Esophagus muscularis mucosa (tissue), 4 donors: ENCODE measurements at regions not wholly inside any gene's neighbourhood (a gene's known extent, or its start where the extent isn't known, plus 50 kb on each side); places are given as distances from the start of the nearest gene placed in this dataset.
A peak's percentile ranks its signal among the peaks of the same experiment; 100 is the strongest.

ENCODE experiments used
- DNase-seq: peaks from one replicate; pipeline ENCODE4 v3.0.0-alpha.2; 2017; ENCODE audit errors: extremely low spot score
- H3K27ac ChIP-seq, 4 donors: fragments of 200-600 bp; sonication (generic); replicated peaks in 1 of 4; 1 replicate in 3 of 4; 2 replicates in 1 of 4; pipeline ENCODE4 v1.5.1; 2016 to 2019; ENCODE audit warnings: mild to moderate bottlenecking in 1 of 4
- H3K27me3 ChIP-seq, 4 donors: fragments of 200-600 bp; sonication (generic); one replicate each; pipeline versions ENCODE4 v1.5.1 to v1.6.0; 2016 to 2019
- H3K36me3 ChIP-seq, 4 donors: fragments of 200-600 bp; sonication (generic); one replicate each; pipeline ENCODE4 v1.5.1; 2016 to 2019
- H3K4me1 ChIP-seq, 4 donors: fragments of 200-600 bp; sonication (generic); one replicate each; pipeline ENCODE4 v1.5.1; 2016 to 2019
- H3K4me3 ChIP-seq, 4 donors: fragments of 200-600 bp; sonication (generic); 1 replicate in 2 of 4; 2 replicates in 2 of 4; pipeline ENCODE4 v1.5.1; 2016 to 2019; ENCODE audit warnings: mild to moderate bottlenecking in 4 of 4, moderate library complexity in 1 of 4
- H3K9me3 ChIP-seq, 4 donors: fragments of 200-600 bp; sonication (generic); 1 replicate in 3 of 4; 2 replicates in 1 of 4; pipeline ENCODE4 v1.5.1; 2016 to 2019
- EP300 ChIP-seq: sonication (generic); formaldehyde crosslinking; IDR thresholded peaks from one replicate; pipeline ENCODE4 v1.6.1; 2017; ENCODE audit warnings: antibody characterized with exemption
- POLR2A ChIP-seq: fragments of 450-650 bp; IDR thresholded peaks from one replicate; pipeline ENCODE4 v1.6.1; 2017; ENCODE audit warnings: antibody characterized with exemption, moderate library complexity, mild to moderate bottlenecking, low read depth
- POLR2AphosphoS5 ChIP-seq, 2 donors: sonication (generic); formaldehyde crosslinking; IDR thresholded peaks; one replicate each; pipeline ENCODE4 v1.6.1; 2017; ENCODE audit warnings: antibody characterized with exemption in 2 of 2
- WGBS: methylation state at CpG from one replicate; pipeline ENCODE4 v1.1.5; 2018; 5-methylcytosine and 5-hydroxymethylcytosine counted together
- intact Hi-C: fragments of 100-400 bp; cut with DNase I; formaldehyde crosslinking; loops from one replicate; pipeline ENCODE4 v1.15.1; 2023
- TF ChIP-seq, protein P1 (sequence below), 3 experiments: fragments of 200-600 bp in 2 of 3; fragments of 450-650 bp in 1 of 3; sonication (generic) in 2 of 3; IDR thresholded peaks; one replicate each; pipeline ENCODE4 v1.5.1; 2017 to 2019; ENCODE audit warnings: antibody characterized with exemption in 3 of 3, mild to moderate bottlenecking in 2 of 3, moderate library complexity in 1 of 3

- 58% methylated on average over 8 of the region's 8 CpGs for WGBS
- intact Hi-C loops = loop anchor here (5.0 kb wide), 1 partner anchor 355 kb away; no protein-coding TSS in a partner anchor
Observed at GRCh38 chr7:106792233-106792926, 72.7 kb upstream of the PIK3CG start.

DNA sequence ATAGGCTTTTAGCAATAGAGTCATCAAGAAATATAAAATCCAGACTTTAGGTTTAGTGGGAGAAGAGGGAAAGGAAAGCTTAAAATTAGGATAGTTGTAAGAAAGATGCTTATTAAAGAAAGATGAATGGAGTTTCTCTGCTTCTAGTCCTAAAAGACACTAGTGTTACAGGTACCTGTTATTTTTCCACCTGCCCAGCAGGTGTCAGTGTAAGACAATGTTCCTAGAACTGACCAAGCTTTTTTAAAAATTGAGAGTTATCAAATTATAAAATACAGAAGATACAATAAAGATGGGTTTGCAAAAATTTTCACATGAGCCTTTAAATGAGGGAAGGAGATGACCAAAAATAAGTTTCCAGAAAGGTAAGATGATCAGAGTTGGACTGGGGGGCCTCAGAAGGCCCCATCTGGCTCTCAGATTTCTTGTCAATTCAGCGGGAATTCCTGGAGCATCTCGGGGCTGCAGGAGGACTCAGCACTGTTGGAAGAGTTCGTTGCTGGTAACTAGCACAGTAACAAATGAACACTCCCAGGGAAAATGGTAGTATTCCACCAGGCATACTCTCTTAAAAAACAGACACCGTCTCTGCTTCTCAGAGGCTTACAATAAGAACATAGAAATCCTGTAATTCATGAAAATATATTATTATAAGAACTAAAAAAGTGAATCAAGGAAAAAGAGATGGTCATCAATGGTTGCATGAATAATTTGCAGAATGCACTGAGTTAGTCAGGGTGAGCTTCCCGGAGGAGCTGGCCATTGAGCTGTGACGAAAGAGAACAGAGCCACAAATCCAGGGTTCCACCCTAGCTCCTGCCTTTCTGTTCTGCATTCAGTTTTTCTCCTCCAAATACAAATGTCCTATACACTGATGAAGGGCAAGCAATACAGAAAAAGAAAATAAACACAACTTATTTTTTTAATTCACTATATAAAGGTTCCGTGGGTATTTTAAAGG is 71.8 kb upstream of the PIK3CG start:
- Histone ChIP-seq H3K4me1 (no peaks in the 10 kb centered on the region), H3K36me3 (no peaks in the 10 kb centered on the region), H3K9me3 (no peaks in the 10 kb centered on the region), H3K4me3 (no peak overlapping the region), H3K27me3 (no peaks in the 10 kb centered on the region), H3K27ac (no peak overlapping the region)
- intact Hi-C loops = loop anchor here (5.0 kb wide), 1 partner anchor 354 kb away; no protein-coding TSS in a partner anchor
- TF ChIP-seq POLR2AphosphoS5 (IDR thresholded peaks at IDR 0.05) (no peak), POLR2A (no peak), EP300 (no peak)
- TF ChIP-seq, protein P1, sequence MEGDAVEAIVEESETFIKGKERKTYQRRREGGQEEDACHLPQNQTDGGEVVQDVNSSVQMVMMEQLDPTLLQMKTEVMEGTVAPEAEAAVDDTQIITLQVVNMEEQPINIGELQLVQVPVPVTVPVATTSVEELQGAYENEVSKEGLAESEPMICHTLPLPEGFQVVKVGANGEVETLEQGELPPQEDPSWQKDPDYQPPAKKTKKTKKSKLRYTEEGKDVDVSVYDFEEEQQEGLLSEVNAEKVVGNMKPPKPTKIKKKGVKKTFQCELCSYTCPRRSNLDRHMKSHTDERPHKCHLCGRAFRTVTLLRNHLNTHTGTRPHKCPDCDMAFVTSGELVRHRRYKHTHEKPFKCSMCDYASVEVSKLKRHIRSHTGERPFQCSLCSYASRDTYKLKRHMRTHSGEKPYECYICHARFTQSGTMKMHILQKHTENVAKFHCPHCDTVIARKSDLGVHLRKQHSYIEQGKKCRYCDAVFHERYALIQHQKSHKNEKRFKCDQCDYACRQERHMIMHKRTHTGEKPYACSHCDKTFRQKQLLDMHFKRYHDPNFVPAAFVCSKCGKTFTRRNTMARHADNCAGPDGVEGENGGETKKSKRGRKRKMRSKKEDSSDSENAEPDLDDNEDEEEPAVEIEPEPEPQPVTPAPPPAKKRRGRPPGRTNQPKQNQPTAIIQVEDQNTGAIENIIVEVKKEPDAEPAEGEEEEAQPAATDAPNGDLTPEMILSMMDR (IDR thresholded peaks at IDR 0.05) = peak; percentile 40 to 52 (median 44)
- no peak for DNase-seq
- WGBS = 59% methylated on average over 7 of the region's 7 CpGs

More at GRCh38 chr7:106792233-106792926, 72.7 kb upstream of the PIK3CG start:
- TF ChIP-seq, protein P1 (IDR thresholded peaks at IDR 0.05) = no peak
- TF ChIP-seq POLR2A = no peak
- no peak for TF ChIP-seq POLR2AphosphoS5 (IDR thresholded peaks at IDR 0.05)
- TF ChIP-seq EP300 = no peak
- no peaks in the 10 kb centered on the region for H3K27me3 ChIP-seq
- no peak for DNase-seq
- H3K4me1 ChIP-seq = no peaks in the 10 kb centered on the region
- no peak overlapping the region for H3K27ac ChIP-seq
- no peak overlapping the region for H3K4me3 ChIP-seq
- no peaks in the 10 kb centered on the region for H3K9me3 ChIP-seq
- H3K36me3 ChIP-seq = no peaks in the 10 kb centered on the region

DNA sequence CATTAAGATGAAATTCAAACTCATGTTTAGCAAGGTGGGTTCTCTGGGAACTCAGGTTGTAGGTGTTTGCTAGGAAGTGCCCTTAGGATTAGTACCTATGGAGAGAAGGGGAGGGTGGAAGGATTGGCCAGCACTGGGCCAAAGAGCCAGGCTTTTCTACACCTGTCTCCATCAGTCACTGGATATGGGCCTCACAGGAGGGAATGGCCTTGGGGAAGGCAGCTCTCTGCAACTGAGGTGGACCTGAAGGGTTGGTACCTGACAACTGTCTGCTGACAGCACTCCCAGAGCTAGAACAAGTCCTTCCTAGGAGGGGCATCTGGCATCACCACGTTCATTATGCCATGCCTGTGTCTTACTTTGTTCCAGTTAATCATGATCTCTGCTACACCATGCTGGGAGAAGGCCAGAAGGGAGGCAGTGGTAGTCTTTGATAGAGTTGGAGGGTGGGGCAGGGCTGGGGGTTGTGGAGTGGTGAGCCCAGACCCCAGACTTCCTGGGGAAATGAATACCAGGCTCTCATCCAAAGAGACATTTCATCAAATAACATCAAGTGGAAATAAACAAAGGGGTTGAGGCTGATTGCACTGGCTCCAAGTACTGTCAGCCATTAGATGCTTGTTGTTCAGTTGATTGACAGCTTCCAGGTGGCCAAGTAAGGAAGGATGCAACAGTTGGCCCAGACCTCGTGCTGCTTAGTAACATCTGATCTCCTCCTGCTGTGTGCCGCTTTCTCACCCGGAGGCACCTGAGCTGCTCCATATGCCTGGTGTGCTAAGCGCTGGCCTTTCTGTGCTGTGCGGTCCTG is 70.6 kb upstream of the PIK3CG start:
- no peak for DNase-seq
- TF ChIP-seq POLR2A (no peak), POLR2AphosphoS5 (IDR thresholded peaks at IDR 0.05) (no peak), EP300 (no peak)
- TF ChIP-seq, protein P1 (IDR thresholded peaks at IDR 0.05) = no peak
- no peak overlapping the region for H3K27ac ChIP-seq
- intact Hi-C loops = loop anchor here (5.0 kb wide), 1 partner anchor 353 kb away; no protein-coding TSS in a partner anchor
- H3K27me3 ChIP-seq = no peaks in the 10 kb centered on the region
- H3K4me1 ChIP-seq = no peaks in the 10 kb centered on the region
- no peak overlapping the region for H3K4me3 ChIP-seq
- WGBS = 81% methylated on average over 5 of the region's 6 CpGs
- H3K36me3 ChIP-seq = no peaks in the 10 kb centered on the region
- no peaks in the 10 kb centered on the region for H3K9me3 ChIP-seq

DNA sequence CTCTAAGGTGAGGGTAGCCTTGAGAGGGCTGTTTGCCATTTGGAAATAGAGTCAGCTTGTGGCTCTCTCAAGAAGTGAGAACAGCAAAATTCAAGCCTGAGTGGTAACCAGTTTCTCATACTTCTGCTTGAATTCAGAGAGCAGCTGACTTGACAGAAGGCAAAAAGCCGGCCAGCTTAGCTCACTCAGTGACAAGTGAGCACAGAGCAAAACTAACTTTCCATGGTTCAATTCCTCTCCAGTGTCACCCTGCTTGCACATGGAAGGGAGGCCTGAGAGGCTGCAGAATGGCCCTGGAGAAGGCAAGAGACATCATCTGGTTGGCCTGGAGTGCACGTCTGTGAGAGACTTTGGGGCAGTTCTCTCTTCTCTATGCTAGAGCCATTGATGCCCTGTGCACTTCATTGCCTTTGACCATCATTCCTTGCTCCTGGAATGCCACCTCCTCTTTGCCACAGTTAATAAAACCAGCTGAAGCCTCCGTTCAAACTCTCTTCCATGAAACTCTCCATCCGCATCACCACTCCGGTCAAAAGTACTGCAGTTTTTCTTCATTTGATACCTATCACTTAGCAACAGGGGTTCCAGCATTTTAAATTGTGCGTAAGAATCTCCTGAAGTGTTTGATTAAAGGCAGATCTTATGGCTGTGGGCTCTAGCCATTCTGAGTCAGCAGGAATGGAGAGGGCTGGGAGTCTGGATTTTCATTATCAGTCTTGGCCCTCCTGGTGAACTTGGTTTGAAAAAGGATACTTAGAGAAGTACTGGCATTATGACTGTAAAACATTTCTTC is 69.8 kb upstream of the PIK3CG start:
- Histone ChIP-seq H3K27me3 (no peaks in the 10 kb centered on the region), H3K4me1 (no peaks in the 10 kb centered on the region), H3K4me3 (no peak overlapping the region), H3K36me3 (no peaks in the 10 kb centered on the region), H3K9me3 (no peaks in the 10 kb centered on the region), H3K27ac (no peak overlapping the region)
- TF ChIP-seq EP300 (no peak), POLR2AphosphoS5 (IDR thresholded peaks at IDR 0.05) (no peak), POLR2A (no peak)
- TF ChIP-seq, protein P1 (IDR thresholded peaks at IDR 0.05) = no peak
- intact Hi-C loops = no loop called here
- DNase-seq = no peak
- 92% methylated on average over 6 of the region's 6 CpGs for WGBS
